Heart left ventricle (tissue), 16 donors: ENCODE measurements at regions not wholly inside any gene's neighbourhood (a gene's known extent, or its start where the extent isn't known, plus 50 kb on each side); places are given as distances from the start of the nearest gene placed in this dataset.

Experiments used
- ATAC-seq, 4 donors: fragments of 200-7000 bp; cut with Tn5 transposase; one replicate each; pipeline ENCODE4 v1.9.1; 2020 to 2022; ENCODE audit warnings: moderate library complexity in 4 of 4, mild to moderate bottlenecking in 3 of 4, moderate number of reproducible peaks in 1 of 4
- DNase-seq, 5 donors: peaks; one replicate each; pipeline ENCODE4 v3.0.0-alpha.2; 2020
- H3K27ac ChIP-seq, 12 donors: fragments of 200-600 bp; sonication (generic) in 4 of 12; one replicate each; pipeline versions ENCODE4 v1.5.0 to v1.8.0; 2016 to 2022; ENCODE audit warnings: mild to moderate bottlenecking in 2 of 12
- H3K27me3 ChIP-seq, 9 donors: fragments of 200-600 bp; sonication (generic) in 2 of 9; one replicate each; pipeline versions ENCODE4 v1.5.1 to v1.8.0; 2016 to 2022; ENCODE audit warnings: mild to moderate bottlenecking in 3 of 9
- H3K36me3 ChIP-seq, 9 donors: fragments of 200-600 bp; sonication (generic) in 2 of 9; one replicate each; pipeline versions ENCODE4 v1.5.0 to v1.8.0; 2018 to 2022; ENCODE audit warnings: mild to moderate bottlenecking in 2 of 9
- H3K4me1 ChIP-seq, 12 donors: fragments of 200-600 bp; sonication (generic) in 4 of 12; one replicate each; pipeline versions ENCODE4 v1.5.0 to v1.8.0; 2016 to 2022; ENCODE audit warnings: mild to moderate bottlenecking in 3 of 12
- H3K4me3 ChIP-seq, 12 donors: fragments of 200-600 bp; sonication (generic) in 4 of 12; one replicate each; pipeline versions ENCODE4 v1.5.0 to v1.8.0; 2017 to 2022; ENCODE audit warnings: mild to moderate bottlenecking in 9 of 12, moderate library complexity in 4 of 12
- H3K9me3 ChIP-seq, 12 donors: fragments of 200-600 bp; sonication (generic) in 4 of 12; one replicate each; pipeline versions ENCODE4 v1.5.0 to v1.8.0; 2016 to 2022; ENCODE audit warnings: mild to moderate bottlenecking in 1 of 12
- POLR2A ChIP-seq, 2 donors: fragments of 450-650 bp; IDR thresholded peaks; one replicate each; pipeline ENCODE4 v1.6.1; 2017; ENCODE audit warnings: antibody characterized with exemption in 2 of 2, mild to moderate bottlenecking in 2 of 2, moderate library complexity in 2 of 2
- WGBS, 4 donors: extraction: QIAGEN DNeasy Blood & Tissue Kit in 2 of 4; methylation state at CpG; one replicate each; pipeline versions ENCODE4 v1.1.5 to v1.1.7; 2013 to 2018; 5-methylcytosine and 5-hydroxymethylcytosine counted together
- intact Hi-C, 10 donors: fragments of 100-400 bp; cut with DNase I; formaldehyde crosslinking; loops; one replicate each; pipeline versions ENCODE4 v1.11.1 to v1.14.2; 2022
- TF ChIP-seq, protein P1 (sequence below), 12 donors: fragments of 200-600 bp; sonication (generic) in 4 of 12; IDR thresholded peaks; one replicate each; pipeline versions ENCODE4 v1.5.0 to v1.8.0; 2018 to 2022; ENCODE audit warnings: antibody characterized with exemption in 12 of 12, mild to moderate bottlenecking in 5 of 12
- donor health status: ischemic (EF 13 %, LVEDD 7.1; RV severe dilation, severe dysfunction).
- donor health status: healthy with polysubstance abuse.
- donor health status: DM: no; HTN: yes; CAD: no.
- donor health status: DM: no; HTN: no; CAD: no.
- donor health status: ischemic (EF 25% LVEDD 6.9; RV normal size, moderate dysfunction).
- donor health status: ischemic (EF 25% LVEDD 5.7; RV mildly dilated, moderate dysfunction).
- donor health status: healthy.
- donor health status: DM: yes; HTN: yes; CAD: no.
- donor health status: ischemic (EF 35%, LVEDD 5.7; RV mildly dilated, moderate dysfunction).
- donor health status: nonischemic (EF 11% LVEDD 7.7; RV severe dilation, severe dysfunction).
- donor health status: DM: yes; HTN: yes; CAD: no.
- donor health status: PGD.
- donor health status: ischemic (EF 29% LVEDD 5.4; RV normal size, mild dysfunction).
- donor health status: nonischemic (EF 23%, LVEDD 6.1; RV moderate dilation, normal function).

DNA sequence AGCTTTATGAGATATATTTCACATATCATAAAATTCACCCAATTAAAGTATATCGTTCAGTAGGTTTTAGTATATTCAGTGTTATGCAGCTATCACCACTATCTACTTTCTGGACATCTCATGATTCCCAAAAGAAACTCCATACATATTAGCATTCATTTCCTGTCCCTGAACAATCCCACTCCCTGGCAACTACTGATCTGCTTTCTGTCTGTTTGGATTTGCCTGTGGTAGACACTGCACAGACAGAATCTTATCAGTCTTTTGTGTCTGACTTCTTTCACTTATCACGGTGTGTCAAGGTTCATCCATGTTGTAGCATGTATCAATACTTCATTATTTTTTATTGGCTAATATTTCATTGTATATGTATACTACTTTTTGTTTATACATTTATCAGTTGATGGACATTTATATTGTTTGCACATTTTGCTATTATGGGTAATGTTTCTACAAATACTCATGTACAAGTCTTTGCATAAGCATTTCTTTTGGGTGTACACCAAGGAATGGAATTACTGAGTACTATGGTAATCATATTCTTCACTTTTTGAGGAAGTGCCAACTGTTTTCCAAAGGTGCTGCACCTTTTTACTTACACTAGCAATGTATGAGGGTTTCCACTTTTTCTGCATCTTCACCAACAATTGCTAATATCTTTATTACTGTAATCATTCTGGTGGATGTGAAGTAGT is 373.9 kb downstream of the AASDHPPT start:
- no peaks in the 10 kb centered on the region for H3K27me3 ChIP-seq
- WGBS, 4 donors = 11 to 30% (median 25%) methylated on average over 2 of the region's 2 CpGs

DNA sequence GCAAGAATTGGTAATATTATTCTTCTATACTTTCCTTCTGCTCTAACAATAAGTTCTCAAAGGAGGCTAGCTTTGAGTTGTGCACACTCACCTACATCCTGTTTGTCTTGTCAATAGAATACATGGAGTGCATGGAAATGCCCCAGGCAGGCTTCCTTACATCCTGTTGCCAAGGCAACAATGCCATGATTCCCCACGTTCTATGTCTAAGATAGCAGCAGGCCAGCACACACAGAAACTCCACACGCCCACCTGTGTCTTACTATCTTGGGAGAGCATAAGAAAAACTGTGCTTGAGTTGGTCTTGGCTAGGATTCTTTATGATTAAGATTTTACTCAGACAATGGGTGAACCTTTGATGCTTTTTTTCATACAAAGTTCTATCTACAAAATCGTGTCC is 379.2 kb downstream of the AASDHPPT start:
- 36 to 57% (median 52%) methylated on average over 3 of the region's 3 CpGs for WGBS, 4 donors

More for the DNA sequence above, 373.9 kb downstream of the AASDHPPT start:
- Histone ChIP-seq H3K36me3 (no peaks in the 10 kb centered on the region), H3K9me3 (peaks cover 0 to 29% (median 2%) of the 10 kb centered on the region in 12 donors), H3K4me1 (no peaks in the 10 kb centered on the region), H3K4me3 (no peak overlapping the region), H3K27ac (no peak overlapping the region)
- DNase-seq (no peak), ATAC-seq (no peak)
- TF ChIP-seq POLR2A (IDR thresholded peaks at IDR 0.05) = no peak
- TF ChIP-seq, protein P1, sequence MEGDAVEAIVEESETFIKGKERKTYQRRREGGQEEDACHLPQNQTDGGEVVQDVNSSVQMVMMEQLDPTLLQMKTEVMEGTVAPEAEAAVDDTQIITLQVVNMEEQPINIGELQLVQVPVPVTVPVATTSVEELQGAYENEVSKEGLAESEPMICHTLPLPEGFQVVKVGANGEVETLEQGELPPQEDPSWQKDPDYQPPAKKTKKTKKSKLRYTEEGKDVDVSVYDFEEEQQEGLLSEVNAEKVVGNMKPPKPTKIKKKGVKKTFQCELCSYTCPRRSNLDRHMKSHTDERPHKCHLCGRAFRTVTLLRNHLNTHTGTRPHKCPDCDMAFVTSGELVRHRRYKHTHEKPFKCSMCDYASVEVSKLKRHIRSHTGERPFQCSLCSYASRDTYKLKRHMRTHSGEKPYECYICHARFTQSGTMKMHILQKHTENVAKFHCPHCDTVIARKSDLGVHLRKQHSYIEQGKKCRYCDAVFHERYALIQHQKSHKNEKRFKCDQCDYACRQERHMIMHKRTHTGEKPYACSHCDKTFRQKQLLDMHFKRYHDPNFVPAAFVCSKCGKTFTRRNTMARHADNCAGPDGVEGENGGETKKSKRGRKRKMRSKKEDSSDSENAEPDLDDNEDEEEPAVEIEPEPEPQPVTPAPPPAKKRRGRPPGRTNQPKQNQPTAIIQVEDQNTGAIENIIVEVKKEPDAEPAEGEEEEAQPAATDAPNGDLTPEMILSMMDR (IDR thresholded peaks at IDR 0.05) = no peak
- intact Hi-C loops = no loop called here

GRCh38 chr11:106457727-106458126 is 380.3 kb downstream of the AASDHPPT start:
- no peak for TF ChIP-seq POLR2A (IDR thresholded peaks at IDR 0.05)
- TF ChIP-seq, protein P1 (IDR thresholded peaks at IDR 0.05) = no peak
- H3K4me3 ChIP-seq = no peak overlapping the region
- intact Hi-C loops = no loop called here
- no peak for ATAC-seq
- no peak overlapping the region for H3K27ac ChIP-seq
- H3K27me3 ChIP-seq = no peaks in the 10 kb centered on the region
- peaks cover 0 to 11% (median 0%) of the 10 kb centered on the region in 12 donors for H3K4me1 ChIP-seq
- WGBS, 4 donors = 41 to 58% (median 50%) methylated on average over 1 of the region's 1 CpG
- H3K36me3 ChIP-seq = no peaks in the 10 kb centered on the region
- peaks cover 0 to 24% (median 2%) of the 10 kb centered on the region in 12 donors for H3K9me3 ChIP-seq
- DNase-seq = no peak

More for the DNA sequence above, 379.2 kb downstream of the AASDHPPT start:
- Histone ChIP-seq H3K27ac (no peak overlapping the region), H3K27me3 (no peaks in the 10 kb centered on the region), H3K4me3 (no peak overlapping the region), H3K9me3 (peaks cover 0 to 29% (median 2%) of the 10 kb centered on the region in 12 donors), H3K4me1 (peaks cover 0 to under 1% (median 0%) of the 10 kb centered on the region in 12 donors), H3K36me3 (no peaks in the 10 kb centered on the region)
- no peak for TF ChIP-seq POLR2A (IDR thresholded peaks at IDR 0.05)
- TF ChIP-seq, protein P1 (IDR thresholded peaks at IDR 0.05) = no peak
- DNase-seq = no peak
- intact Hi-C loops = no loop called here
- no peak for ATAC-seq

GRCh38 chr11:106459135-106459534 is 381.7 kb downstream of the AASDHPPT start:
- Histone ChIP-seq H3K9me3 (peaks cover 0 to 10% (median 2%) of the 10 kb centered on the region in 12 donors), H3K4me3 (no peak overlapping the region), H3K4me1 (peaks cover 0 to 11% (median 0%) of the 10 kb centered on the region in 12 donors), H3K27ac (peak overlapping the region in 1 of 12 donors; percentile 20), H3K27me3 (no peaks in the 10 kb centered on the region), H3K36me3 (no peaks in the 10 kb centered on the region)
- WGBS, 4 donors = 37 to 53% (median 41%) methylated on average over 3 of the region's 3 CpGs
- ATAC-seq = no peak
- intact Hi-C loops = no loop called here
- DNase-seq = no peak
- TF ChIP-seq, protein P1 (IDR thresholded peaks at IDR 0.05) = no peak
- no peak for TF ChIP-seq POLR2A (IDR thresholded peaks at IDR 0.05)
